H1 (cell line): ENCODE measurements at regions not wholly inside any gene's neighbourhood (a gene's known extent, or its start where the extent isn't known, plus 50 kb on each side); places are given as distances from the start of the nearest gene placed in this dataset.

Experiments used
- CTCF ChIA-PET: fragments of 300-600 bp; sonication (Branson Sonifier 250); formaldehyde crosslinking; loops from one replicate; lab custom pipeline; 2021; ENCODE audit not compliant: partially characterized antibody; lab: Charles Lee
- POLR2A ChIA-PET: fragments of 300-600 bp; sonication (Branson Sonifier 250); formaldehyde crosslinking; loops from one replicate; lab custom pipeline; 2021; ENCODE audit warnings: inconsistent platforms; ENCODE audit not compliant: partially characterized antibody; lab: Charles Lee
- DNase-seq, 2 experiments: peaks; one replicate each; pipeline versions ENCODE4 v3.0.0 to v3.0.0-alpha.2; 2010 to 2022; ENCODE audit warnings: low spot score in 2 of 2, low read depth in 1 of 2, mixed read lengths in 1 of 2
- FAIRE-seq: peaks from 2 replicates; lab custom pipeline; 2011; peaks lifted over from hg19 to GRCh38; lab: Jason Lieb, UNC
- H2AFZ ChIP-seq: 2 replicates; pipeline ENCODE4 v1.8.1; 2012; ENCODE audit warnings: low read length, inconsistent platforms
- H2AK5ac ChIP-seq: 2 replicates; pipeline ENCODE4 v1.6.1; 2013; ENCODE audit warnings: low read depth, low read length
- H2BK120ac ChIP-seq: replicated peaks from 2 replicates; pipeline ENCODE3; 2013; ENCODE audit warnings: low read depth, low read length, inconsistent platforms
- H2BK12ac ChIP-seq: 2 replicates; pipeline ENCODE4 v1.6.1; 2013; ENCODE audit warnings: low read depth, low read length
- H2BK15ac ChIP-seq: 2 replicates; pipeline ENCODE4 v1.6.1; 2013; ENCODE audit warnings: low read length
- H2BK20ac ChIP-seq: 2 replicates; pipeline ENCODE4 v1.6.1; 2013; ENCODE audit warnings: low read length
- H2BK5ac ChIP-seq: 2 replicates; pipeline ENCODE4 v1.6.1; 2013; ENCODE audit warnings: low read depth, low read length
- H3K14ac ChIP-seq: 2 replicates; pipeline ENCODE4 v1.6.1; 2013; ENCODE audit warnings: inconsistent platforms; ENCODE audit not compliant: insufficient read length
- H3K18ac ChIP-seq: 2 replicates; pipeline ENCODE4 v1.6.1; 2013; ENCODE audit warnings: low read length; ENCODE audit errors: extremely low read depth
- H3K23ac ChIP-seq: 2 replicates; pipeline ENCODE4 v1.6.1; 2013; ENCODE audit warnings: inconsistent platforms; ENCODE audit not compliant: insufficient read length
- H3K23me2 ChIP-seq: 2 replicates; pipeline ENCODE4 v1.6.1; 2013; ENCODE audit warnings: low read depth, low read length
- H3K27ac ChIP-seq: 2 replicates; pipeline ENCODE4 v1.6.1; 2011; ENCODE audit warnings: low read depth, low read length, inconsistent platforms
- H3K27me3 ChIP-seq, 4 experiments: replicated peaks in 1 of 4; 1 replicate in 1 of 4; 2 replicates in 3 of 4; pipeline versions ENCODE4 v1.6.1 to v1.8.1; 2011 to 2013; ENCODE audit warnings: low read length in 3 of 4, mild to moderate bottlenecking in 3 of 4, inconsistent platforms in 2 of 4, mixed read lengths in 2 of 4, moderate library complexity in 1 of 4; ENCODE audit not compliant: control insufficient read depth in 3 of 4, insufficient read depth in 3 of 4; ENCODE audit errors: extremely low read depth in 1 of 4
- H3K36me3 ChIP-seq, 4 experiments: 2 replicates each; pipeline versions ENCODE4 v1.6.1 to v1.8.1; 2011 to 2013; ENCODE audit warnings: mild to moderate bottlenecking in 4 of 4, low read length in 3 of 4, moderate library complexity in 2 of 4, control low read depth in 1 of 4, inconsistent platforms in 1 of 4; ENCODE audit not compliant: insufficient read depth in 4 of 4, control insufficient read depth in 2 of 4
- H3K4ac ChIP-seq: replicated peaks from 2 replicates; pipeline ENCODE3; 2013; ENCODE audit warnings: low read length, low read depth, mixed read lengths, inconsistent platforms; ENCODE audit not compliant: insufficient read length
- H3K4me1 ChIP-seq, 4 experiments: replicated peaks in 1 of 4; 1 replicate in 1 of 4; 2 replicates in 3 of 4; pipeline versions ENCODE4 v1.6.1 to v1.8.1; 2011 to 2013; ENCODE audit warnings: low read length in 3 of 4, inconsistent platforms in 2 of 4, mixed read lengths in 1 of 4; ENCODE audit not compliant: insufficient read depth in 4 of 4, control insufficient read depth in 3 of 4
- H3K4me2 ChIP-seq, 2 experiments: 2 replicates each; pipeline versions ENCODE4 v1.6.1 to v1.8.1; 2011 to 2013; ENCODE audit warnings: low read depth in 2 of 2, low read length in 2 of 2, control low read depth in 1 of 2, inconsistent platforms in 1 of 2, mild to moderate bottlenecking in 1 of 2; ENCODE audit not compliant: insufficient read depth in 1 of 2
- H3K4me3 ChIP-seq, 4 experiments: fragments of 200-600, 300-600 bp in 1 of 4; sonication (generic), shearing (Covaris generic), sonication (Bioruptor Twin) in 1 of 4; 2 replicates each; pipeline versions ENCODE4 v1.5.1 to v1.8.1; 2011 to 2016; ENCODE audit warnings: low read length in 4 of 4, low read depth in 3 of 4, control low read depth in 2 of 4, inconsistent platforms in 2 of 4, mild to moderate bottlenecking in 2 of 4, mixed read lengths in 1 of 4, moderate library complexity in 1 of 4; ENCODE audit not compliant: insufficient read depth in 2 of 4; ENCODE audit errors: extremely low read depth in 1 of 4
- H3K56ac ChIP-seq: replicated peaks from 2 replicates; pipeline ENCODE3; 2013; ENCODE audit warnings: low read depth, mild to moderate bottlenecking, mixed read lengths, low read length, inconsistent platforms; ENCODE audit not compliant: insufficient read length
- H3K79me1 ChIP-seq: 2 replicates; pipeline ENCODE4 v1.6.1; 2013; ENCODE audit warnings: low read depth, low read length, control low read depth
- H3K79me2 ChIP-seq, 2 experiments: 2 replicates each; pipeline versions ENCODE4 v1.6.1 to v1.8.1; 2012 to 2013; ENCODE audit warnings: low read length in 2 of 2, mild to moderate bottlenecking in 2 of 2, inconsistent platforms in 1 of 2; ENCODE audit not compliant: insufficient read depth in 2 of 2, control insufficient read depth in 1 of 2
- H3K9ac ChIP-seq, 4 experiments: replicated peaks in 1 of 4; 1 replicate in 1 of 4; 2 replicates in 3 of 4; pipeline versions ENCODE4 v1.6.1 to v1.8.1; 2011 to 2013; ENCODE audit warnings: low read depth in 3 of 4, low read length in 3 of 4, control low read depth in 2 of 4, mild to moderate bottlenecking in 2 of 4, moderate library complexity in 2 of 4, inconsistent platforms in 1 of 4; ENCODE audit errors: extremely low read depth in 1 of 4
- H3K9me3 ChIP-seq, 2 experiments: 2 replicates each; pipeline versions ENCODE4 v1.6.1 to v1.8.1; 2012 to 2013; ENCODE audit warnings: mild to moderate bottlenecking in 2 of 2, moderate library complexity in 2 of 2, control low read depth in 1 of 2, inconsistent platforms in 1 of 2, low read depth in 1 of 2, low read length in 1 of 2, mixed read lengths in 1 of 2; ENCODE audit not compliant: insufficient read depth in 2 of 2
- H4K20me1 ChIP-seq, 2 experiments: replicated peaks in 1 of 2; 2 replicates each; pipeline versions ENCODE3 to v1.8.1; 2011 to 2013; ENCODE audit warnings: inconsistent platforms in 2 of 2, low read length in 2 of 2, mild to moderate bottlenecking in 1 of 2; ENCODE audit not compliant: insufficient read depth in 2 of 2, control insufficient read depth in 1 of 2
- H4K5ac ChIP-seq: 2 replicates; pipeline ENCODE4 v1.6.1; 2013; ENCODE audit warnings: low read length, low read depth, mixed read lengths, inconsistent platforms; ENCODE audit not compliant: insufficient read length
- H4K8ac ChIP-seq: 2 replicates; pipeline ENCODE4 v1.8.0; 2013; ENCODE audit warnings: mild to moderate bottlenecking, moderate library complexity, low read length, inconsistent platforms; ENCODE audit not compliant: insufficient read depth; ENCODE audit errors: extremely low read depth
- H4K91ac ChIP-seq: replicated peaks from 2 replicates; pipeline ENCODE3; 2013; ENCODE audit warnings: low read length, mixed read lengths, inconsistent platforms; ENCODE audit not compliant: insufficient read length
- CHD2 ChIP-seq: IDR thresholded peaks from 2 replicates; pipeline ENCODE4 v1.6.1; 2012; ENCODE audit warnings: low read length, improper control_type of control experiment
- FOSL1 ChIP-seq: IDR thresholded peaks from 2 replicates; pipeline ENCODE4 v1.6.1; 2011; ENCODE audit warnings: mild to moderate bottlenecking, low read depth, low read length, moderate library complexity; ENCODE audit not compliant: insufficient read depth
- GTF2F1 ChIP-seq: IDR thresholded peaks from 2 replicates; pipeline ENCODE4 v1.6.1; 2012; ENCODE audit warnings: low read depth, low read length, improper control_type of control experiment, borderline replicate concordance
- KDM4A ChIP-seq: IDR thresholded peaks from one replicate; pipeline ENCODE4 v1.7.1; 2012; ENCODE audit warnings: low read depth, mild to moderate bottlenecking, moderate library complexity, low read length, inconsistent platforms; ENCODE audit not compliant: severe bottlenecking
- MAFK ChIP-seq: IDR thresholded peaks from 2 replicates; pipeline ENCODE4 v1.6.1; 2012; ENCODE audit warnings: low read depth, mild to moderate bottlenecking, improper control_type of control experiment, low read length
- NANOG ChIP-seq: IDR thresholded peaks from 2 replicates; pipeline ENCODE4 v1.6.1; 2011; ENCODE audit warnings: low read length, low read depth, mild to moderate bottlenecking, inconsistent platforms; ENCODE audit not compliant: insufficient read depth, poor library complexity, severe bottlenecking
- POLR2AphosphoS5 ChIP-seq: IDR thresholded peaks from 2 replicates; pipeline ENCODE4 v1.6.1; 2011; ENCODE audit warnings: low read depth, low read length
- RFX5 ChIP-seq: IDR thresholded peaks from 2 replicates; pipeline ENCODE4 v1.6.1; 2011; ENCODE audit warnings: low read depth, low read length, improper control_type of control experiment, borderline replicate concordance
- RNF2 ChIP-seq: fragments of 200-900, 300-1000 bp; sonication (generic); IDR thresholded peaks from 2 replicates; pipeline ENCODE4 v1.7.1; 2016; ENCODE audit warnings: borderline replicate concordance, low read depth, mild to moderate bottlenecking, antibody characterized with exemption, low read length; ENCODE audit not compliant: poor library complexity, severe bottlenecking; ENCODE audit errors: missing control alignments
- SAP30 ChIP-seq: fragments of 300-600 bp; sonication (generic); IDR thresholded peaks from 2 replicates; pipeline ENCODE4 v1.7.1; 2012; ENCODE audit warnings: low read length, moderate library complexity, mild to moderate bottlenecking, inconsistent platforms; ENCODE audit not compliant: insufficient read depth, insufficient replicate concordance
- SIN3A ChIP-seq, 2 experiments: IDR thresholded peaks in 1 of 2; conservative IDR thresholded peaks in 1 of 2; 2 replicates each; pipeline ENCODE4 v1.6.1; 2011 to 2012; ENCODE audit warnings: low read length in 2 of 2, improper control_type of control experiment in 1 of 2, low read depth in 1 of 2, mild to moderate bottlenecking in 1 of 2
- SP4 ChIP-seq: IDR thresholded peaks from 2 replicates; pipeline ENCODE4 v1.6.1; 2012; ENCODE audit warnings: low read length, inconsistent platforms
- TCF12 ChIP-seq: IDR thresholded peaks from 2 replicates; pipeline ENCODE4 v1.6.1; 2011; ENCODE audit warnings: low read depth, mild to moderate bottlenecking, low read length
- TEAD4 ChIP-seq: IDR thresholded peaks from 2 replicates; pipeline ENCODE4 v1.6.1; 2012; ENCODE audit warnings: low read depth, low read length, inconsistent platforms, mixed read lengths
- YY1 ChIP-seq: IDR thresholded peaks from 2 replicates; pipeline ENCODE4 v1.6.1; 2011; ENCODE audit warnings: low read depth, mild to moderate bottlenecking, low read length
- TF ChIP-seq, protein P1 (sequence below): IDR thresholded peaks from 2 replicates; pipeline ENCODE4 v1.6.1; 2012; ENCODE audit warnings: inconsistent platforms

DNA sequence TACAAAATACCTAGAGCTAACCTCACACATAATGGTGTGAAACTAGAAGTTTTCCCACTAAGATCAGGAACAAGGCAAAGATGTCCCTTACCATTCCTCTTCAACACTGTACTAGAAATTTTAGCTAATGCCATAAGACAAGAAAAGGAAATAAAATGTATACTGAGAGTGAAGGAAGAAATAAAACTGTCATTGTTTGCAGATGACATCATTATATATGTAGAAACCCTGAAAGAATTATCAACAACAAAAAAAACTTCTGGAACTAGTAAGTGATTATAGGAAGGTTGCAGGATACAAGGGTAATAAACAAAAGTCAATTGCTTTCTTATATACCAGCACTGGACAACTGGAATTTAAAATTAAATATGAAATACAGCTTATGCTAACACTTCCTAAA, 93.7 kb downstream of the TNFSF11 start:
- H3K14ac ChIP-seq = no peak overlapping the region
- H4K5ac ChIP-seq = no peak overlapping the region
- no peak overlapping the region for H3K4me3 ChIP-seq
- no peaks in the 10 kb centered on the region for H3K79me1 ChIP-seq
- H3K4me1 ChIP-seq = no peaks in the 10 kb centered on the region
- H3K9me3 ChIP-seq = no peaks in the 10 kb centered on the region
- no peak overlapping the region for H3K23ac ChIP-seq
- H3K36me3 ChIP-seq = no peaks in the 10 kb centered on the region
- H2BK5ac ChIP-seq = no peak overlapping the region
- H2AK5ac ChIP-seq = no peak overlapping the region
- CTCF ChIA-PET = interaction anchor here (0.6 to 1.1 kb wide), 2 partner anchors 11 to 450 kb away, joined by 3 read pairs; no protein-coding TSS in a partner anchor
- H2AFZ ChIP-seq = no peak overlapping the region
- no peaks in the 10 kb centered on the region for H3K79me2 ChIP-seq
- no peak overlapping the region for H4K8ac ChIP-seq
- no peak overlapping the region for H3K27ac ChIP-seq
- H2BK12ac ChIP-seq = no peak overlapping the region
- H3K23me2 ChIP-seq = no peaks in the 10 kb centered on the region
- no peak overlapping the region for H3K56ac ChIP-seq
- H2BK15ac ChIP-seq = no peak overlapping the region
- no peaks in the 10 kb centered on the region for H3K27me3 ChIP-seq
- no peak overlapping the region for H2BK120ac ChIP-seq
- POLR2A ChIA-PET = no interaction called here
- H3K9ac ChIP-seq = no peak overlapping the region
- FAIRE-seq (no peak), DNase-seq (no peak)
- H3K18ac ChIP-seq = no peak overlapping the region
- H2BK20ac ChIP-seq = no peak overlapping the region
- no peak overlapping the region for H3K4me2 ChIP-seq
- no peaks in the 10 kb centered on the region for H4K20me1 ChIP-seq
- no peak overlapping the region for H3K4ac ChIP-seq
- H4K91ac ChIP-seq = no peak overlapping the region
- TF ChIP-seq RNF2 (no peak), CHD2 (no peak), POLR2AphosphoS5 (no peak), SP4 (no peak), YY1 (no peak), RFX5 (no peak), SAP30 (no peak), FOSL1 (no peak), KDM4A (no peak), MAFK (no peak), TCF12 (no peak), NANOG (no peak), GTF2F1 (no peak), SIN3A (conservative IDR thresholded peaks at IDR 0.05 in 1 of 2, IDR thresholded peaks at IDR 0.05 in 1 of 2; ENCODE audit: low read depth in 1 of 2, low read length in 2 of 2) (no peak), TEAD4 (no peak)
- TF ChIP-seq, protein P1, sequence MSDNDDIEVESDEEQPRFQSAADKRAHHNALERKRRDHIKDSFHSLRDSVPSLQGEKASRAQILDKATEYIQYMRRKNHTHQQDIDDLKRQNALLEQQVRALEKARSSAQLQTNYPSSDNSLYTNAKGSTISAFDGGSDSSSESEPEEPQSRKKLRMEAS = no peak
